Ascending aorta (tissue), 2 donors: ENCODE measurements at regions not wholly inside any gene's neighbourhood (a gene's known extent, or its start where the extent isn't known, plus 50 kb on each side); places are given as distances from the start of the nearest gene placed in this dataset.

ENCODE experiments used
- DNase-seq, 2 donors: peaks; one replicate each; pipeline ENCODE4 v3.0.0-alpha.2; 2019; ENCODE audit warnings: low spot score in 2 of 2
- H3K27ac ChIP-seq, 2 donors: fragments of 200-600 bp; sonication (generic); one replicate each; pipeline ENCODE4 v1.5.1; 2016 to 2017; ENCODE audit warnings: mild to moderate bottlenecking in 1 of 2
- H3K27me3 ChIP-seq: fragments of 200-600 bp; sonication (generic); one replicate; pipeline ENCODE4 v1.5.1; 2017
- H3K36me3 ChIP-seq, 2 donors: fragments of 200-600 bp; sonication (generic); one replicate each; pipeline ENCODE4 v1.5.1; 2016
- H3K4me1 ChIP-seq, 2 donors: fragments of 200-600 bp; sonication (generic); one replicate each; pipeline ENCODE4 v1.5.1; 2016 to 2017; ENCODE audit warnings: mild to moderate bottlenecking in 1 of 2
- H3K4me3 ChIP-seq, 2 donors: fragments of 200-600 bp; sonication (generic); one replicate each; pipeline ENCODE4 v1.5.1; 2016 to 2017; ENCODE audit warnings: mild to moderate bottlenecking in 1 of 2
- H3K9me3 ChIP-seq, 2 donors: fragments of 200-600 bp; sonication (generic); one replicate each; pipeline ENCODE4 v1.5.1; 2016
- intact Hi-C: fragments of 100-400 bp; cut with DNase I; formaldehyde crosslinking; loops from one replicate; pipeline ENCODE4 v1.15.1; 2023
- TF ChIP-seq, protein P1 (sequence below), 3 experiments: fragments of 200-600 bp in 2 of 3; fragments of 450-650 bp in 1 of 3; sonication (generic) in 2 of 3; IDR thresholded peaks; one replicate each; pipeline ENCODE4 v1.5.1; 2016 to 2019; ENCODE audit warnings: antibody characterized with exemption in 3 of 3, mild to moderate bottlenecking in 1 of 3, moderate library complexity in 1 of 3

DNA sequence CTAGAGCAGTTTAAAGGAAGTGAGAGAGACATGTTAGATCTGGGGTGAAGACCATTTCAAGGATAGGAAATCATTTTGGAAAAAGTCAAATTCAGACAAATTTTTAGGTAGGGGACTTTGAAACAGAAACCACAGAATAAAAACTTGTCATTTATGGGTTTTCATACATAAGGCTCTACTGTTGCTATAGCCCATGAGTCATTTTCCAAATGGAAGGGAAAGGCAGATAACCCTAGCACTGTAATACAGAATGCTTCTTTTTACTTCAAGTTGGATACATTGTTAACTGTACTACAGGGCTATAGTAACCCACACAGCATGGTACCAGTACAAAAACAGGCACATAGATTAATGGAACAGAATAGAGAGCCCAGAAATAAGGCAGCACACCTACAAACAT lies 455.4 kb downstream of the EBF1 start:
- H3K9me3 ChIP-seq = no peaks in the 10 kb centered on the region
- DNase-seq = no peak
- TF ChIP-seq, protein P1, sequence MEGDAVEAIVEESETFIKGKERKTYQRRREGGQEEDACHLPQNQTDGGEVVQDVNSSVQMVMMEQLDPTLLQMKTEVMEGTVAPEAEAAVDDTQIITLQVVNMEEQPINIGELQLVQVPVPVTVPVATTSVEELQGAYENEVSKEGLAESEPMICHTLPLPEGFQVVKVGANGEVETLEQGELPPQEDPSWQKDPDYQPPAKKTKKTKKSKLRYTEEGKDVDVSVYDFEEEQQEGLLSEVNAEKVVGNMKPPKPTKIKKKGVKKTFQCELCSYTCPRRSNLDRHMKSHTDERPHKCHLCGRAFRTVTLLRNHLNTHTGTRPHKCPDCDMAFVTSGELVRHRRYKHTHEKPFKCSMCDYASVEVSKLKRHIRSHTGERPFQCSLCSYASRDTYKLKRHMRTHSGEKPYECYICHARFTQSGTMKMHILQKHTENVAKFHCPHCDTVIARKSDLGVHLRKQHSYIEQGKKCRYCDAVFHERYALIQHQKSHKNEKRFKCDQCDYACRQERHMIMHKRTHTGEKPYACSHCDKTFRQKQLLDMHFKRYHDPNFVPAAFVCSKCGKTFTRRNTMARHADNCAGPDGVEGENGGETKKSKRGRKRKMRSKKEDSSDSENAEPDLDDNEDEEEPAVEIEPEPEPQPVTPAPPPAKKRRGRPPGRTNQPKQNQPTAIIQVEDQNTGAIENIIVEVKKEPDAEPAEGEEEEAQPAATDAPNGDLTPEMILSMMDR (IDR thresholded peaks at IDR 0.05) = no peak
- no peaks in the 10 kb centered on the region for H3K36me3 ChIP-seq
- H3K4me1 ChIP-seq = no peaks in the 10 kb centered on the region
- H3K27me3 ChIP-seq = no peaks in the 10 kb centered on the region
- intact Hi-C loops = no loop called here
- no peak overlapping the region for H3K27ac ChIP-seq
- H3K4me3 ChIP-seq = no peak overlapping the region

DNA sequence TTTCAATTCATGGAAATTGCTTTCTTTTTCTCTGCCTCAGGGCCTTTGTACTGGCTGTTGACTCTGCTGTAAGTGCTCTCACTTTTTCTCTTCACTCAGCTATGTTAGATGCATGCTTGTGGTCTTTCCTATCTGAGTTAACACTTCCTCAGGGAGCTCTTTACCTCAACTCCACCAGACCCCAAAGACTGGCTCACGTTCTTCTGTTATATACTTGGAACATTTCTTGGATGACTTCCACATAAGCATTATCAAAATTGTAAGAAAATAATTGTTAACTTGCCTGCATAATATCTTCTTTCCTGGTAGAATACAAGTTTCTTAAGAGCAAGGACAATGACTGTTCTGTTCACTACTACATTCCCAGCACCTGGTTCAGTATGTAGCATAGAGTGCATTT lies 455.9 kb downstream of the EBF1 start:
- no peak for DNase-seq
- Histone ChIP-seq H3K4me1 (no peaks in the 10 kb centered on the region), H3K4me3 (no peak overlapping the region), H3K36me3 (no peaks in the 10 kb centered on the region), H3K27ac (no peak overlapping the region), H3K9me3 (no peaks in the 10 kb centered on the region), H3K27me3 (no peaks in the 10 kb centered on the region)
- TF ChIP-seq, protein P1 (IDR thresholded peaks at IDR 0.05) = no peak
- intact Hi-C loops = no loop called here

- intact Hi-C loops = no loop called here
- TF ChIP-seq, protein P1 (IDR thresholded peaks at IDR 0.05) = no peak
- no peak for DNase-seq
Measured at GRCh38 chr5:158642879-158643278, 456.8 kb downstream of the EBF1 start.

GRCh38 chr5:158641016-158641415 lies 458.7 kb downstream of the EBF1 start:
- TF ChIP-seq, protein P1 (IDR thresholded peaks at IDR 0.05) = no peak
- no peaks in the 10 kb centered on the region for H3K27me3 ChIP-seq
- no peaks in the 10 kb centered on the region for H3K9me3 ChIP-seq
- no peaks in the 10 kb centered on the region for H3K36me3 ChIP-seq
- no peak overlapping the region for H3K27ac ChIP-seq
- H3K4me3 ChIP-seq = no peak overlapping the region
- intact Hi-C loops = no loop called here
- H3K4me1 ChIP-seq = no peaks in the 10 kb centered on the region
- DNase-seq = no peak

More at GRCh38 chr5:158642879-158643278, 456.8 kb downstream of the EBF1 start:
- Histone ChIP-seq H3K9me3 (no peaks in the 10 kb centered on the region), H3K4me1 (no peaks in the 10 kb centered on the region), H3K27ac (no peak overlapping the region), H3K27me3 (no peaks in the 10 kb centered on the region), H3K4me3 (no peak overlapping the region), H3K36me3 (no peaks in the 10 kb centered on the region)

- DNase-seq = no peak
- Histone ChIP-seq H3K36me3 (no peaks in the 10 kb centered on the region), H3K27me3 (no peaks in the 10 kb centered on the region), H3K4me1 (no peaks in the 10 kb centered on the region), H3K27ac (no peak overlapping the region), H3K4me3 (no peak overlapping the region), H3K9me3 (no peaks in the 10 kb centered on the region)
- intact Hi-C loops = no loop called here
- TF ChIP-seq, protein P1 (IDR thresholded peaks at IDR 0.05) = no peak
Measured at GRCh38 chr5:158640593-158640980, 459.1 kb downstream of the EBF1 start.
